A549 (cell line): ENCODE measurements at regions not wholly inside any gene's neighbourhood (a gene's known extent, or its start where the extent isn't known, plus 50 kb on each side); places are given as distances from the start of the nearest gene placed in this dataset.

Experiments
- BHLHE40 ChIP-seq: IDR thresholded peaks from 2 replicates; pipeline ENCODE4 v1.6.1; 2012; ENCODE audit warnings: low read depth, low read length, inconsistent platforms
- CTCF ChIP-seq: fragments of >200 bp; sonication (Bioruptor Twin); formaldehyde crosslinking; IDR thresholded peaks from 3 replicates; pipeline ENCODE4 v1.5.1; 2016
- HOXB5 ChIP-seq: fragments of 250-450 bp; sonication (Bioruptor Pico); IDR thresholded peaks from 2 replicates; pipeline ENCODE4 v1.5.0; 2020; ENCODE audit warnings: mild to moderate bottlenecking, moderate library complexity
- SMC3 ChIP-seq: fragments of >200 bp; sonication (Bioruptor Twin); formaldehyde crosslinking; IDR thresholded peaks from 3 replicates; pipeline ENCODE4 v1.6.1; 2018; ENCODE audit warnings: inconsistent platforms

- no peak for TF ChIP-seq CTCF
- TF ChIP-seq BHLHE40: no peak
- TF ChIP-seq SMC3: no peak
- TF ChIP-seq HOXB5 (CRISPR knock-in tag): no peak
Measured at GRCh38 chr16:79687249-79688130, 87.0 kb upstream of the MAF start.
